GM12891 (cell line): ENCODE measurements at regions not wholly inside any gene's neighbourhood (a gene's known extent, or its start where the extent isn't known, plus 50 kb on each side); places are given as distances from the start of the nearest gene placed in this dataset.

Experiments
- DNase-seq: peaks from one replicate; pipeline ENCODE4 v3.0.0; 2011; ENCODE audit warnings: low spot score; ENCODE audit not compliant: insufficient read length
- FAIRE-seq: peaks from 2 replicates; lab custom pipeline; 2011; peaks lifted over from hg19 to GRCh38; lab: Jason Lieb, UNC
- PAX5 ChIP-seq: IDR thresholded peaks from 2 replicates; pipeline ENCODE4 v1.6.1; 2011; ENCODE audit warnings: low read length, moderate library complexity, mild to moderate bottlenecking; ENCODE audit not compliant: insufficient read depth, severe bottlenecking
- POLR2A ChIP-seq: IDR thresholded peaks from 2 replicates; pipeline ENCODE4 v1.6.1; 2011; ENCODE audit warnings: low read depth, low read length, control low read depth
- POLR2AphosphoS5 ChIP-seq: IDR thresholded peaks from 2 replicates; pipeline ENCODE4 v1.6.1; 2011; ENCODE audit warnings: low read depth, low read length, control low read depth
- POU2F2 ChIP-seq: IDR thresholded peaks from 2 replicates; pipeline ENCODE4 v1.6.1; 2011; ENCODE audit warnings: low read depth, mild to moderate bottlenecking, control low read depth, low read length, moderate library complexity
- SPI1 ChIP-seq: IDR thresholded peaks from 2 replicates; pipeline ENCODE4 v1.6.1; 2011; ENCODE audit warnings: low read depth, low read length, control low read depth
- TAF1 ChIP-seq: IDR thresholded peaks from 2 replicates; pipeline ENCODE4 v1.6.1; 2011; ENCODE audit warnings: low read depth, low read length, control low read depth

DNA sequence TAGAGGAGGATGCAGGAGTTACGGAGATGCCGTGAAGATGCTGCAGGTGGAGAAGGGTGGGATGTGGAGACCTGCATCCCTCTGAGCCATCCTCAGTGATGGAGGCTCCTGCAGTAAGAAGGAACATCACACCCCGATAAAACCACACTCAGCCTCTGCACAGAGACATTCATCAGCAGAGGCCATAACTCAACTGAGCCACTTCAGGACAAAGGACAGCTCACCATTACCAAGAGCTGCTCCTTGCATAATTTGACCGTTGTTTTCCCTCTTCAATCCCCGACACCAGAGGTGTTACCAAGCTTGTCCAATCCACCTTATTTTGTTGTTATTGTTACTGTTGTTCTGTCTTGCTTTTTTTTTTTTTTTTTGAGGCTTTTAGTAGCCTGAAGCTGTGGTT lies 543.9 kb downstream of the AJAP1 start:
- FAIRE-seq (no peak), DNase-seq (no peak)
- no peak for TF ChIP-seq POLR2A
- no peak for TF ChIP-seq PAX5
- no peak for TF ChIP-seq POLR2AphosphoS5
- no peak for TF ChIP-seq SPI1
- TF ChIP-seq TAF1: no peak
- TF ChIP-seq POU2F2: no peak

DNA sequence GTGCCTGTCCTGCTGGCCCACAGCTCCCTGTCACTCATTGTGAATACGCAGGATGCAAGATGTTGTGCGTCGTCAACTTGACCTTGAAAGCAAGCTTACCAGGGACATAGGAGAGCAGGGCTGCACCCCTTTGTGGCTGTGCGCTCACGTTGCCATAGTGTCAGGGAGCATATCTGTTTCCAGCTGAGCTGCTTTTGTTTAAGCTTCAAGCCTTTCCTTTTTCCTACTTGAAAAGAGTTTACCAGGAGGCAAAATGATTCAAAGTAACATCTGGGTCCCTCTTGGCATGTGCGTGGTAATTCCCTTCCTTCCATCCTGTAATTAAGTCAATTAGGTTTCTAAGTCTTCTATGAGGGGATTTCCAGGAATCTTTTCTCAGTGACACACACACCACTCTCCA lies 537.1 kb downstream of the AJAP1 start:
- FAIRE-seq (no peak), DNase-seq (no peak)
- no peak for TF ChIP-seq SPI1
- TF ChIP-seq PAX5: no peak
- no peak for TF ChIP-seq POLR2A
- TF ChIP-seq TAF1: no peak
- no peak for TF ChIP-seq POLR2AphosphoS5
- TF ChIP-seq POU2F2: no peak

DNA sequence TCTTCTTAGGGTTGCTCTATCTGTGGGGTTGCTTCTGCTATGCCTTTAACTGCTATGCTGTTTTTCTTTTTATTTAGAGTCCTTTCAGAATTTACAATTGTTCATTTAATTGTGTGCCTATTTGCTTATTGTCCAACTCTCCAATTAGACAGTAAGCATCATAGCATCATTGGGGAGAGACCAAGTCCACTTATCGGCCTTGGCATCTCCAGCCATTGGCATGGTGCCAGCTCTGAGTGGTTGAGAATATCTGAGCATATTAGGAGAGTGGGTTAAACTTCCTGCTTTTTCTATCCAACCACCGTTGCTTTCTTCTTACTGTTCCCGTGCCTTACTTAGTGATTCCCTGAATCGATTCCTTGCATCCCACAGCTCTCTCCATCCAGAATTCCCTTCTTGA lies 535.0 kb downstream of the AJAP1 start:
- no peak for TF ChIP-seq POLR2A
- TF ChIP-seq POLR2AphosphoS5: no peak
- no peak for TF ChIP-seq SPI1
- no peak for TF ChIP-seq TAF1
- no peak for TF ChIP-seq POU2F2
- no peak for TF ChIP-seq PAX5
- FAIRE-seq (no peak), DNase-seq (no peak)

DNA sequence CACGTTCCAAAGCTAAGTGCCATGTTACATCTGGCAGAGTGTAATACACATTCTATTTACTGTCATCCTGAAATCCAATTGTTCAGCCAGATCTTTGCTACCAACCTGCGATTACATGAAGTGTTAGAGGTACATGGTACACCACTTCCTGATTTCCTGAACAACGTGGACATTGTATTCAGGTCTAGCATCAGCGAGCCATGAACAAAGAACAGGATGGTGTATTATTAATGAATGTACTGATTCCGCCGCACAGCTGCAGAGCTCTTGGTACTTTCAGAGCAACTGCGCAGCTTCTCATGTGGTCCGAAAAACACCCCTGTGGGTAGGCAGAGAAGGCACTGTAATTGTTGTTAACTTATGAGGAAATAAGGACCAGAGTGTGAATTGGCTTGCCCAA lies 511.4 kb downstream of the AJAP1 start:
- TF ChIP-seq TAF1 (no peak), POU2F2 (no peak), PAX5 (no peak), SPI1 (no peak), POLR2A (no peak), POLR2AphosphoS5 (no peak)
- no peak for FAIRE-seq
- no peak for DNase-seq

DNA sequence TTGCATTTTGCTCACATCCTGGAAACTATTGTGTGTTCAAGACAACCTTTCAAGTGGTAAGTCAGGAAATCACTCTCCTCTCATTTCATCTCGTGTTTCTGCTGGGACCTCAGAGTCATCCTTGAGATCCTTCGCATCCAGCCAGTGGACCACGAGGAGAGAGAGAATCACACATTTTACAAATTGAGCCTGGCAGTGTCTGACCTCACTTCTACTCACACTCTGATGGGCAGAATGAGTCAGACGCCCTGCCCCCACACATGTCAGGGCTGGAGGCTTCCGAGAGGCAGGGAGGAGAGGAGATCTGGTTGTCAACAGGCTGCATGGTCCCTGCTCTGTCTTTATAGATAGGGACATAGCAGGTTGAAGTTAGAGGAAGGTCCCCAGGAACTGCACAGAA lies 509.7 kb downstream of the AJAP1 start:
- DNase-seq (no peak), FAIRE-seq (no peak)
- TF ChIP-seq POLR2A (no peak), TAF1 (no peak), POLR2AphosphoS5 (no peak), PAX5 (no peak), POU2F2 (no peak), SPI1 (no peak)

DNA sequence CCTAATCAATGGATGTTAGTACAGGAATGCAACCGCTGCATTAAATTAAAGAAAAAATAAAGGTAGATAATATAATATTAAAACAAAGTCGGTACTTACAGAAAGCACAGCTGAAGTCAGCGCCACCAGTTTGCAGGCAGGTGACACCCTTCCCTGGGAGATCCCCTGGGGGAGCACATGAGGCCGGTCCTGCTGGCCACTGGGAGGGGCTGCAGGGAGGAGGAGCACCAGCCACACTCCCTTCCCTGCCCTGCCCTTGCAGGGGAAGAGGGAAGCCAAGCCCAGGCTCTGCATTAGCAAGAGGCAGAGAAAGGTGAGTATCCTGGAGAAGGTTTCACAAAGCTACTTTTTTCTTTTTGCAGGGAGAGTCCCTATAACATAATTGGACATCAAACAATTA lies 507.0 kb downstream of the AJAP1 start:
- no peak for TF ChIP-seq SPI1
- no peak for TF ChIP-seq PAX5
- no peak for TF ChIP-seq TAF1
- TF ChIP-seq POLR2AphosphoS5: no peak
- TF ChIP-seq POLR2A: no peak
- TF ChIP-seq POU2F2: no peak
- FAIRE-seq: no peak
- no peak for DNase-seq

DNA sequence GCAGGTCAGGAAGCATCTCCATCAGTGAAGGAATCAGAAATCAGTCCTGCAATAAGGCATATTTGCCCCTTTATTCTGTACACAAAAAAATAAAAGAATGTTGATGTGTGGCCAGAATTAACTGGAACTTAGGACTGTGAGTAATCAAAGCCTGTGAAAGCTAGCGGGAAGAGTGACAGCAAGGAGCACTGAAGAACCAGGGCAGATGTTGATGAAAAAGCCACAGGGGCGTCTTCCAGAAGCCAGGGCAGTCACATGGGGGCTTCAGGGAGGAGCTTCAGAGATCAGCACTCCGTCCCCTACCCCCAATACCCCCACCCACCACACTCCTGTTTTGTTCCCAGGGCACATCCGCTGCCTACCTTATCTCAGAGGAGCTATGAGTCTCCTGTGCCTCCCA lies 502.8 kb downstream of the AJAP1 start:
- TF ChIP-seq PAX5 (no peak), POU2F2 (no peak), POLR2AphosphoS5 (no peak), SPI1 (no peak), POLR2A (no peak), TAF1 (no peak)
- no peak for DNase-seq
- FAIRE-seq: no peak

DNA sequence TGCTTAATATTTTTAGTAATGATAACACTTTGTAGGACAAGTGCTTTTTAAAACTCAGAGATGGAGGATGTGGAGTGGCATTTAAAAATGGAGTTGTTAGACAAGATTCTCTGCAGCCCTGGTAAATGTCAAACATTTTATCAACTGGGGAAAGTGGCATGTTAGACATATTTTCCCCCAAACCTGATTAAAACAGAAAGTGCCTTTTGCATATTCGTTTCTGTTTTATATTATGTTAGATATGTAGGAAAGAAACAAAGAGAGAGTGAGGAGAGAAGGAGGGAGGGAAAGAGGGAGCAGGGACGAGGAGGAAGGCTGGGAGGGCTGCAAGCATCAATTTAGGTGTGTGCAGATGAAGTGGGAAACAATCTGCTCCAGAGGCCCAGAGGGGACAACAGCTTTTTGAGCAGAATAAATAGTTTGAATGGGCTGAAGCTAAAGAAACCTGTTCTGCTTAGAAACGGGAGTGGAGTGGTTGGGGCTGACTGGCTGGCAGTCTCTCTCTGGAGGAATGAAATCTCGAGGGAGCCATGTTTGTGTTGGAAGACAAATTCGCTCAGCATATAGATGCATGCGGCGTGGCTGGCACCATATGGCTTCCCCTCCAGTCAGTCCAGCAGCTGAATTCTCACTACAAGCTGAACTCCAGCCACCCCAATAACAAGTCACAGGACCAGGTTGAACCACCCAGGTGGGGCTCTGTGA lies 502.2 kb downstream of the AJAP1 start:
- DNase-seq (no peak), FAIRE-seq (no peak)
- no peak for TF ChIP-seq POLR2A
- no peak for TF ChIP-seq POLR2AphosphoS5
- no peak for TF ChIP-seq TAF1
- no peak for TF ChIP-seq POU2F2
- TF ChIP-seq PAX5: no peak
- no peak for TF ChIP-seq SPI1

DNA sequence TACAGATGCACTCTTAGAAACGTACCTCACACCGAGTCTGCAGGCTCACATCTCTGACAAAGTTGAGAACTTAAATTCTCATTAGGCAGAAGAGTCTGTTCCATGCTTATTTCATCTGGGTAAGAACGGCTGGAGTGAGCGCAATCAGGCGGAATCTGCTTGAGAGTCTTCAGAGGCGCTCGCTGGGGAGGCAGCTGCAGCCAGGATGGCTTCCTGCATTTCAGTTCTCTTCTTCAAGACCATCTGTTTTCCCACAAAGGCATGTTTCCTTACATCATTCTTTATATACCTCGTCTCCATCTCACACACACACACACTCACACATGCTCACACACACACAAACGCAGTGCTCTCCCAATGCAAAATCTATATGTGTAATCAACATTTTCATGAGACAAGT lies 497.1 kb downstream of the AJAP1 start:
- FAIRE-seq (no peak), DNase-seq (no peak)
- TF ChIP-seq SPI1 (no peak), POU2F2 (no peak), PAX5 (no peak), TAF1 (no peak), POLR2AphosphoS5 (no peak), POLR2A (no peak)

DNA sequence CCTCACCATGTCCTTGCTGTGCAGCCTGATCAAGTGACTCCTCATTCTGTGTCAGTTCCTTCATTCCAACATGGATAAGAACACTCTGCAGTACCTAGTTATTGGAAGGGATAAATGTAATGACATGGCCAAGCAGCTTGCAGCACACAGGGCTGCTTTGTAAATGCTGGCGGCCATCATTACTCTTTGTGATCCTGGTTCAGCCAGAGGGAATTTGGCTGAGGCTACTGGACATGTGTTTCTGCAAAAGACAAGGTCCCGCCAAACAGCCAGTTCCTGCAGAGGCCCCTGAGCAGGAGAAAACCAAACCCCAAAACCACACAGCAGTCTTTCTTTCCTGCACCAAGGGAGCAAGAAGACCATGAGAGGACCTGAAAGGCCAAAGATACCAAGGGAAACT lies 495.8 kb downstream of the AJAP1 start:
- TF ChIP-seq POLR2A: no peak
- TF ChIP-seq POU2F2: no peak
- TF ChIP-seq PAX5: no peak
- TF ChIP-seq TAF1: no peak
- no peak for TF ChIP-seq POLR2AphosphoS5
- DNase-seq (no peak), FAIRE-seq (no peak)
